Esophagus squamous epithelium (tissue), 4 donors: ENCODE measurements at regions not wholly inside any gene's neighbourhood (a gene's known extent, or its start where the extent isn't known, plus 50 kb on each side); places are given as distances from the start of the nearest gene placed in this dataset.

Experiments
- POLR2A ChIP-seq, 4 donors: fragments of 450-650 bp; IDR thresholded peaks; one replicate each; pipeline ENCODE4 v1.6.1; 2017; ENCODE audit warnings: antibody characterized with exemption in 4 of 4, mild to moderate bottlenecking in 4 of 4, moderate library complexity in 3 of 4
- TF ChIP-seq, protein P1 (sequence below), 6 experiments: fragments of 450-650 bp in 4 of 6; fragments of 200-600 bp in 2 of 6; sonication (generic) in 2 of 6; IDR thresholded peaks; one replicate each; pipeline ENCODE4 v1.5.1; 2016 to 2019; ENCODE audit warnings: antibody characterized with exemption in 6 of 6, mild to moderate bottlenecking in 4 of 6, moderate library complexity in 4 of 6

DNA sequence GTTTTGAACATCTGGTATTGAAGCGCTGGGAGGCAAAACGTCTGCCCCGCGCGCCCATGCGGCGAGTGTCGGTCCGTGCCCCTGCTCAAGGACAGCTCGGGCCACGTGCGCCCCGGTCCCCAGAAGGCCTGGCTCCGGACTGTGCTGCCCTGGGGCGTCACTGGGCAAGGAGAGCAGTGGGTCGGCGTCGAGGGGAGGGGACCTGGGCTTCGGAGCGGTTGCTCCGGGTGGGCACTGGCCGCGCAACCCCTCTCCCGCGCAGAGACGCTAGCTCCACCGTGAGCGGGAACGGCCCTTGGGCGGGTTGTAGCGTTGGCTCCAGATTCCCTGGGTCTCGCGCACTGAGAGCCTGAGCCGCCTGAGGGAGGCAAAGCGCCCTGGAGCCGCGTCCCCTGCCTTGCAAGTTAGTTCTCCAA is 304.2 kb upstream of the HSFY2 start:
- TF ChIP-seq, protein P1, sequence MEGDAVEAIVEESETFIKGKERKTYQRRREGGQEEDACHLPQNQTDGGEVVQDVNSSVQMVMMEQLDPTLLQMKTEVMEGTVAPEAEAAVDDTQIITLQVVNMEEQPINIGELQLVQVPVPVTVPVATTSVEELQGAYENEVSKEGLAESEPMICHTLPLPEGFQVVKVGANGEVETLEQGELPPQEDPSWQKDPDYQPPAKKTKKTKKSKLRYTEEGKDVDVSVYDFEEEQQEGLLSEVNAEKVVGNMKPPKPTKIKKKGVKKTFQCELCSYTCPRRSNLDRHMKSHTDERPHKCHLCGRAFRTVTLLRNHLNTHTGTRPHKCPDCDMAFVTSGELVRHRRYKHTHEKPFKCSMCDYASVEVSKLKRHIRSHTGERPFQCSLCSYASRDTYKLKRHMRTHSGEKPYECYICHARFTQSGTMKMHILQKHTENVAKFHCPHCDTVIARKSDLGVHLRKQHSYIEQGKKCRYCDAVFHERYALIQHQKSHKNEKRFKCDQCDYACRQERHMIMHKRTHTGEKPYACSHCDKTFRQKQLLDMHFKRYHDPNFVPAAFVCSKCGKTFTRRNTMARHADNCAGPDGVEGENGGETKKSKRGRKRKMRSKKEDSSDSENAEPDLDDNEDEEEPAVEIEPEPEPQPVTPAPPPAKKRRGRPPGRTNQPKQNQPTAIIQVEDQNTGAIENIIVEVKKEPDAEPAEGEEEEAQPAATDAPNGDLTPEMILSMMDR (IDR thresholded peaks at IDR 0.05), result peak in 1 of 6 experiments; percentile 18
- TF ChIP-seq POLR2A (IDR thresholded peaks at IDR 0.05), result no peak
